ENCODE measurements at regions not wholly inside any gene's neighbourhood (a gene's known extent, or its start where the extent isn't known, plus 50 kb on each side); places are given as distances from the start of the nearest gene placed in this dataset.
"Not testable (repeated sequence)": the region's sequence is repeated elsewhere in the genome, so short reads cannot be mapped to it uniquely, and the experiment has no call there.

GRCh38 chr2:129188451-129188850 lies 791.0 kb upstream of the RAB6C start:
- no peak for DNase-seq

- DNase-seq, result no peak
Measured at GRCh38 chr2:129189617-129190319, 789.7 kb upstream of the RAB6C start.

GRCh38 chr2:129190494-129190893 lies 789.0 kb upstream of the RAB6C start:
- no peak for DNase-seq

GRCh38 chr2:129191530-129191929 lies 787.9 kb upstream of the RAB6C start:
- DNase-seq, result no peak

GRCh38 chr2:129192117-129192516 lies 787.3 kb upstream of the RAB6C start:
- DNase-seq, result no peak

- no peak for DNase-seq
Measured at GRCh38 chr2:129192841-129193253, 786.6 kb upstream of the RAB6C start.

- DNase-seq, result no peak
Measured at GRCh38 chr2:129193961-129194360, 785.5 kb upstream of the RAB6C start.

- DNase-seq, result no peak
Measured at GRCh38 chr2:129199501-129199900, 780.0 kb upstream of the RAB6C start.

GRCh38 chr2:129201696-129202095 lies 777.8 kb upstream of the RAB6C start:
- no peak for DNase-seq

GRCh38 chr2:129203331-129203730 lies 776.1 kb upstream of the RAB6C start:
- DNase-seq, result no peak

- DNase-seq, result not testable (repeated sequence)
Measured at GRCh38 chr2:129204581-129204980, 774.9 kb upstream of the RAB6C start.

GRCh38 chr2:129205176-129205575 lies 774.3 kb upstream of the RAB6C start:
- no peak for DNase-seq

GRCh38 chr2:129205766-129206165 lies 773.7 kb upstream of the RAB6C start:
- no peak for DNase-seq

GRCh38 chr2:129212299-129212958 lies 767.0 kb upstream of the RAB6C start:
- DNase-seq, result no peak

- no peak for DNase-seq
Measured at GRCh38 chr2:129224022-129224421, 755.4 kb upstream of the RAB6C start.

GRCh38 chr2:129224486-129224885 lies 755.0 kb upstream of the RAB6C start:
- DNase-seq, result no peak

GRCh38 chr2:129229196-129229595 lies 750.3 kb upstream of the RAB6C start:
- DNase-seq, result no peak

- no peak for DNase-seq
Measured at GRCh38 chr2:129229830-129230441, 749.5 kb upstream of the RAB6C start.

GRCh38 chr2:129231924-129232323 lies 747.5 kb upstream of the RAB6C start:
- DNase-seq, result no peak

- no peak for DNase-seq
Measured at GRCh38 chr2:129233166-129233565, 746.3 kb upstream of the RAB6C start.

- DNase-seq, result no peak
Measured at GRCh38 chr2:129233751-129234406, 745.6 kb upstream of the RAB6C start.

GRCh38 chr2:129236601-129237000 lies 742.9 kb upstream of the RAB6C start:
- DNase-seq, result no peak

- DNase-seq, result no peak
Measured at GRCh38 chr2:129237966-129238725, 741.3 kb upstream of the RAB6C start.

Data from stimulated activated CD4-positive, alpha-beta T cell treated with anti-CD3 and anti-CD28 coated beads, Interleukin-12 subunit alpha, Interleukin-12 subunit beta, amount 100 ng/mL, for 4 hours (primary cell).